ENCODE measurements at regions not wholly inside any gene's neighbourhood (a gene's known extent, or its start where the extent isn't known, plus 50 kb on each side); places are given as distances from the start of the nearest gene placed in this dataset.

GRCh38 chr4:173747537-173748257 is 217.7 kb upstream of the HAND2 start:
- H3K27me3 ChIP-seq: no peaks in the 10 kb centered on the region
- no peaks in the 10 kb centered on the region for H3K36me3 ChIP-seq
- no peak for DNase-seq (ENCODE audit: low spot score in 2 of 2)
- H3K9me3 ChIP-seq: no peaks in the 10 kb centered on the region
- no peak overlapping the region for H3K4me3 ChIP-seq
- WGBS: 81% methylated on average over 9 of the region's 9 CpGs
- no peaks in the 10 kb centered on the region for H3K4me1 ChIP-seq
- no peak overlapping the region for H3K27ac ChIP-seq
- TF ChIP-seq POLR2A (IDR thresholded peaks at IDR 0.05) (no peak), POLR2AphosphoS5 (IDR thresholded peaks at IDR 0.05) (no peak), CTCF (IDR thresholded peaks at IDR 0.05) (no peak), EP300 (IDR thresholded peaks at IDR 0.05) (no peak)

- TF ChIP-seq POLR2AphosphoS5 (IDR thresholded peaks at IDR 0.05) (no peak), POLR2A (IDR thresholded peaks at IDR 0.05) (no peak), EP300 (IDR thresholded peaks at IDR 0.05) (no peak), CTCF (IDR thresholded peaks at IDR 0.05) (no peak)
- H3K27ac ChIP-seq: no peak overlapping the region
- WGBS: 62% methylated on average over 7 of the region's 7 CpGs
- no peaks in the 10 kb centered on the region for H3K27me3 ChIP-seq
- no peaks in the 10 kb centered on the region for H3K36me3 ChIP-seq
- H3K4me3 ChIP-seq: no peak overlapping the region
- H3K9me3 ChIP-seq: peaks cover 3% of the 10 kb centered on the region
- H3K4me1 ChIP-seq: no peaks in the 10 kb centered on the region
- DNase-seq (ENCODE audit: low spot score in 2 of 2): no peak
Measured at GRCh38 chr4:173746424-173746823, 216.4 kb upstream of the HAND2 start.

GRCh38 chr4:173745765-173746164 is 215.7 kb upstream of the HAND2 start:
- H3K27ac ChIP-seq: no peak overlapping the region
- 74% methylated on average over 3 of the region's 3 CpGs for WGBS
- H3K36me3 ChIP-seq: no peaks in the 10 kb centered on the region
- H3K27me3 ChIP-seq: no peaks in the 10 kb centered on the region
- no peak overlapping the region for H3K4me3 ChIP-seq
- H3K9me3 ChIP-seq: peaks cover 3% of the 10 kb centered on the region
- DNase-seq (ENCODE audit: low spot score in 2 of 2): no peak
- TF ChIP-seq CTCF (IDR thresholded peaks at IDR 0.05) (no peak), EP300 (IDR thresholded peaks at IDR 0.05) (no peak), POLR2A (IDR thresholded peaks at IDR 0.05) (no peak)
- H3K4me1 ChIP-seq: no peaks in the 10 kb centered on the region

DNA sequence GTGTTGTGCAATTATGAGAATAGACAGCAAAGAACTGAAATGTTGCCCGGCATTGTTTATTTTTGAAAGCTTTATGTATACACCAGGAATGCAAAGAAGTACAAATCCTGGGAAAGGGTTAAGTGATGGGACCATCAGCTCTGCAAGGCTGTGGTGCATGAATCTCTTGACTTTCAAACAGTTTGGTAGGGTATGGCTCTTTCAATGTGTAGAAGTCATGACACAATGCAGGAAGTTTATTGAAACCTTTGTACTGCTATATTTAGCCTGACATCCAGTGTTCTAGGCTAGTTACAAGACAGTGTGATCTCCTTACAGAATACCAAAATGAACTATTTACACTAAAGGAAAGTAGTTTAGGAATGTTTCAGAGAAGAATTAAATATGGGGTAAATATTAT is 206.8 kb upstream of the HAND2 start:
- Histone ChIP-seq H3K4me3 (no peak overlapping the region), H3K36me3 (no peaks in the 10 kb centered on the region), H3K27ac (no peak overlapping the region), H3K9me3 (peaks cover 3% of the 10 kb centered on the region), H3K27me3 (no peaks in the 10 kb centered on the region), H3K4me1 (no peaks in the 10 kb centered on the region)
- no peak for DNase-seq (ENCODE audit: low spot score in 2 of 2)
- TF ChIP-seq POLR2AphosphoS5 (IDR thresholded peaks at IDR 0.05) (no peak), POLR2A (IDR thresholded peaks at IDR 0.05) (no peak), EP300 (IDR thresholded peaks at IDR 0.05) (no peak), CTCF (IDR thresholded peaks at IDR 0.05) (no peak)
- WGBS: 91% methylated on average over 1 of the region's 1 CpG

DNA sequence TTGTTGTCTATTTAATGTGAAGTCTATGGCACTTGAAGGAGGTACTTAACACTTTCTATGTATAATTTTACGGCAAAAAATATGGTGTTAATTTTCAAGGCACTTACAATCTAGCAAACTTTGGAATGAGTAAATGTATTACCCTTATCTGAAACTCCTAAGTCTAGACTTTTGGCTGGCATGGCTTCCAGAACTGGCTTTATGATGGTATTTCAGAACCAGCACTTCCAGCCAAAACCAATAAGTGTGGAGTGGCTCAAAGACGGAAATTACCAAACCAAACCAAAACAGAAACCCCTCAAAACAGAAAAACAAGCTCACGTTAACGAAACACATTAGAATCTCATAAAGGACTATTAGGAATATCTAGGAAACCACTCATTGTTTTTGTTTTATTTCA is 205.6 kb upstream of the HAND2 start:
- TF ChIP-seq POLR2A (IDR thresholded peaks at IDR 0.05) (no peak), CTCF (IDR thresholded peaks at IDR 0.05) (no peak), EP300 (IDR thresholded peaks at IDR 0.05) (no peak), POLR2AphosphoS5 (IDR thresholded peaks at IDR 0.05) (no peak)
- Histone ChIP-seq H3K4me3 (no peak overlapping the region), H3K9me3 (no peaks in the 10 kb centered on the region), H3K36me3 (no peaks in the 10 kb centered on the region), H3K4me1 (no peaks in the 10 kb centered on the region), H3K27ac (no peak overlapping the region), H3K27me3 (no peaks in the 10 kb centered on the region)
- WGBS: 76% methylated on average over 4 of the region's 4 CpGs
- no peak for DNase-seq (ENCODE audit: low spot score in 2 of 2)
